PFSK-1 (cell line): ENCODE measurements at regions not wholly inside any gene's neighbourhood (a gene's known extent, or its start where the extent isn't known, plus 50 kb on each side); places are given as distances from the start of the nearest gene placed in this dataset.

Experiments
- FOXP2 ChIP-seq: optimal IDR thresholded peaks from 2 replicates; pipeline ENCODE3; 2011; ENCODE audit warnings: borderline replicate concordance, control low read depth, inconsistent platforms; ENCODE audit not compliant: insufficient read depth; ENCODE audit errors: extremely low read length, extremely low read depth
- POLR2AphosphoS5 ChIP-seq: IDR thresholded peaks from 2 replicates; pipeline ENCODE4 v1.6.1; 2012; ENCODE audit warnings: low read depth, mild to moderate bottlenecking, control low read depth, low read length, moderate library complexity
- REST ChIP-seq, 2 experiments: IDR thresholded peaks; 2 replicates each; pipeline versions ENCODE4 v1.6.1 to v1.8.0; 2011 to 2012; ENCODE audit warnings: low read depth in 2 of 2, low read length in 2 of 2, control low read depth in 1 of 2, inconsistent platforms in 1 of 2, mild to moderate bottlenecking in 1 of 2, moderate library complexity in 1 of 2; ENCODE audit not compliant: insufficient read depth in 1 of 2
- SIN3A ChIP-seq: IDR thresholded peaks from 2 replicates; pipeline ENCODE4 v1.6.1; 2012; ENCODE audit warnings: mild to moderate bottlenecking, low read length, moderate library complexity, borderline replicate concordance; ENCODE audit not compliant: insufficient read depth
- TAF1 ChIP-seq: IDR thresholded peaks from 2 replicates; pipeline ENCODE4 v1.6.1; 2012; ENCODE audit warnings: low read length, control low read depth, borderline replicate concordance; ENCODE audit not compliant: insufficient read depth

DNA sequence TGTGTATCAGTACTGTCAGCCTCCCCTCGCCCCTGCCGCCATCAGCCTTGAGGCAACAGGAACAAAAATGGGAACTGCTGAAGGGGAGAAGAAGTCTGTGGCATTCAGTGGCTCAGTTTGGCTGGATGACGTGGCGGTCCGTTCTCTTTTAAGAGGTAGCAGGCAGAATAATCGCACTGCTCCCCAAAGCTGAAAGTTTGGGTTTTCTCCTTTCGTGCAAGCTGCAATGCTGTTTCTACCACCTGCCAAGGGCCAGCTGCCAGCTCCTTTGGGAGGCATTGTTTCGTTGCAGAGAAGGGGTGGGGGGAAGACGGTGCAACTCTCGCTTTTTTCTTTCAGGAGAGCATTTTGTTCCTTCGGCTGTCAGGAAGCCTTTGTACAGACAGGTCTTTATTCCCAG lies 369.6 kb upstream of the RORA start:
- TF ChIP-seq POLR2AphosphoS5 (no peak), REST (IDR thresholded peaks at IDR 0.05; ENCODE audit: insufficient read depth in 1 of 2, low read depth in 2 of 2, low read length in 2 of 2) (no peak), SIN3A (no peak), FOXP2 (no peak), TAF1 (no peak)

GRCh38 chr15:61584410-61584809 lies 355.3 kb upstream of the RORA start:
- no peak for TF ChIP-seq SIN3A
- no peak for TF ChIP-seq POLR2AphosphoS5
- TF ChIP-seq FOXP2, result no peak
- peak; percentile 81 to 93 for TF ChIP-seq REST (IDR thresholded peaks at IDR 0.05; ENCODE audit: insufficient read depth in 1 of 2, low read depth in 2 of 2, low read length in 2 of 2)
- no peak for TF ChIP-seq TAF1

- TF ChIP-seq FOXP2, result no peak
- no peak for TF ChIP-seq SIN3A
- no peak for TF ChIP-seq POLR2AphosphoS5
- TF ChIP-seq TAF1, result no peak
- TF ChIP-seq REST (IDR thresholded peaks at IDR 0.05; ENCODE audit: insufficient read depth in 1 of 2, low read depth in 2 of 2, low read length in 2 of 2), result no peak
These were observed 353.0 kb upstream of the RORA start for GRCh38 chr15:61582092-61582491.

- TF ChIP-seq FOXP2, result no peak
These were observed 346.5 kb upstream of the RORA start for GRCh38 chr15:61575597-61575996.

DNA sequence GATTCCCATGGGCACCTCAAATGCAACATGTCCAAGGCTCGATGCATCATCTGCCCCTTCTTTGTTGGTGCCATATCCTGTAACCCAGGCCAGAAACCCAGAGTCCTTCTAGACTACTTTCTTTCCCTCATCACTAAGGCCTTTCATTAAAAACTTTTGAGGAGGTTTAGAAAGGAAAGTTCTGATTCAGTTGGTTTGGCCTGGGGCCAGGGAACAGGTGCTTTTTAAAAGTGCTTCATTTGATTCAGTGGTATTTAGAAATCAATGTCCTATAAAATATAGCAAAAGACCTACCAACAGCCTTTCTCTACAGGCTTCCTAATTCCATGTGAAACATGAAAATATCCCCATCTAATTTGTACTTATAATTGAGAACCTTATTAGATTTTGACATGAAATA lies 341.9 kb upstream of the RORA start:
- TF ChIP-seq FOXP2, result no peak
- no peak for TF ChIP-seq SIN3A
- no peak for TF ChIP-seq REST (IDR thresholded peaks at IDR 0.05; ENCODE audit: insufficient read depth in 1 of 2, low read depth in 2 of 2, low read length in 2 of 2)
- no peak for TF ChIP-seq POLR2AphosphoS5
- TF ChIP-seq TAF1, result no peak

DNA sequence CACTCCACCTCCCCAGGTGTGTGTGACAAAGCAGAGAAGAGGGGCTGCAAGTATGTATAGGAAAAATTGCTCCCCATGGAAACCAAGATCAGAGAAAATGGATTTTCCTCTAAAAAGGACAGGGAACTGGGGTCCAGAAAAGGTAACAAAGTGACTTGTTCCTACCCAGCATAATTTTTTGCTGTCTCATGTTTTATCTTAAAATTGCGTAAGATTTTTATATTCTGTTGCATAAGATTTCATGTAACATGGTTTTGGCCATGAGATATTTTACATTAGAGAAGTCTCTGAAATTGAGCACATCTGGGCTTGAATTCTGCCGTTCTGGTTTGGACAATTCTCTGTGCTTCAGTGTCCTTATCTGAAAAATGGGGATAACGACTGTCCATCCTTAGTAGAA lies 335.7 kb upstream of the RORA start:
- TF ChIP-seq SIN3A (no peak), POLR2AphosphoS5 (no peak), TAF1 (no peak), FOXP2 (no peak), REST (IDR thresholded peaks at IDR 0.05; ENCODE audit: insufficient read depth in 1 of 2, low read depth in 2 of 2, low read length in 2 of 2) (no peak)
